ENCODE measurements at regions not wholly inside any gene's neighbourhood (a gene's known extent, or its start where the extent isn't known, plus 50 kb on each side); places are given as distances from the start of the nearest gene placed in this dataset.

DNA sequence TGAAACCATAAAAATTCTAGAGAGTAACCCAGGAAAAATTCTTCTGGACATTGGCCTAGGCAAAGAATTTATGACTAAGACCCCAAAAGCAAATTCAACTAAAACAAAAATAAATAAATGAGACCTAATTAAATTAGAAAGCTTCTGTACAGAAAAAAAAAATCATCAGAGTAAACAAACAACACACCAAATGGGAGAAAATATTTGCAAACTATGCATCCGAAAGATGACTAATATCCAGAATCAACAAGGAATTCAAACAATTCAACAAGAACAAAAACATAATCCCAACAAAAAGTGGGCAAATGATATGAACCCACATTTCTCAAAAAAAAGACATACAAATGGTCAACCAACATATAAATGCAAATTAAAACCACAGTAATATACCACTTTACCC is 242.6 kb upstream of the CDYL start:
- Histone ChIP-seq H3K36me3 (no peaks in the 10 kb centered on the region), H3K27me3 (ENCODE audit: insufficient read depth, low read depth, severe bottlenecking) (peaks cover 32% of the 10 kb centered on the region), H3K9me3 (ENCODE audit: severe bottlenecking) (peaks cover 3% of the 10 kb centered on the region), H3K27ac (no peak overlapping the region), H3K4me3 (ENCODE audit: low read depth, low read length) (no peak overlapping the region)
- DNase-seq: no peak
- TF ChIP-seq, protein P1, sequence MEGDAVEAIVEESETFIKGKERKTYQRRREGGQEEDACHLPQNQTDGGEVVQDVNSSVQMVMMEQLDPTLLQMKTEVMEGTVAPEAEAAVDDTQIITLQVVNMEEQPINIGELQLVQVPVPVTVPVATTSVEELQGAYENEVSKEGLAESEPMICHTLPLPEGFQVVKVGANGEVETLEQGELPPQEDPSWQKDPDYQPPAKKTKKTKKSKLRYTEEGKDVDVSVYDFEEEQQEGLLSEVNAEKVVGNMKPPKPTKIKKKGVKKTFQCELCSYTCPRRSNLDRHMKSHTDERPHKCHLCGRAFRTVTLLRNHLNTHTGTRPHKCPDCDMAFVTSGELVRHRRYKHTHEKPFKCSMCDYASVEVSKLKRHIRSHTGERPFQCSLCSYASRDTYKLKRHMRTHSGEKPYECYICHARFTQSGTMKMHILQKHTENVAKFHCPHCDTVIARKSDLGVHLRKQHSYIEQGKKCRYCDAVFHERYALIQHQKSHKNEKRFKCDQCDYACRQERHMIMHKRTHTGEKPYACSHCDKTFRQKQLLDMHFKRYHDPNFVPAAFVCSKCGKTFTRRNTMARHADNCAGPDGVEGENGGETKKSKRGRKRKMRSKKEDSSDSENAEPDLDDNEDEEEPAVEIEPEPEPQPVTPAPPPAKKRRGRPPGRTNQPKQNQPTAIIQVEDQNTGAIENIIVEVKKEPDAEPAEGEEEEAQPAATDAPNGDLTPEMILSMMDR (IDR thresholded peaks at IDR 0.05; ENCODE audit: low read depth, low read length): no peak

DNA sequence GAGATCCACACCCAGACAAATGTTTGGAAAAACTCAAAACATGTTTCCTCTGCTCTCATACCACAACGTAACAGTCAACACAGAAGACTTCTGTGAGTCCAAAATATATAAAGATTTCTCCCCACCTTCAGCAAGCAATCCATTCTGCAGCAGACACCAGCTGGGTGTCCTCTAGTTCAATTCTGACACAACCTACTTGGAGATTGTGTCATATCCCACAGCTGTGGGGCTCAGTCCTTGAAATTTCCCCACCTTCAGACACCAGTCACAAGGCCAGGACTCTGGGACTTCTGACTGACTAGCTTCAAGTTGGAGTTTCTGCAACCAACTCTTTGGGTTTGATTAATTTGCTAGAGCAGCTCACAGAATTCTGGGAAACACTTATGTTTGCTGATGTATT is 244.8 kb upstream of the CDYL start:
- Histone ChIP-seq H3K9me3 (ENCODE audit: severe bottlenecking) (no peaks in the 10 kb centered on the region), H3K36me3 (no peaks in the 10 kb centered on the region), H3K4me3 (ENCODE audit: low read depth, low read length) (no peak overlapping the region), H3K27me3 (ENCODE audit: insufficient read depth, low read depth, severe bottlenecking) (peaks cover 54% of the 10 kb centered on the region), H3K27ac (no peak overlapping the region)
- TF ChIP-seq, protein P1 (IDR thresholded peaks at IDR 0.05; ENCODE audit: low read depth, low read length): no peak
- no peak for DNase-seq

DNA sequence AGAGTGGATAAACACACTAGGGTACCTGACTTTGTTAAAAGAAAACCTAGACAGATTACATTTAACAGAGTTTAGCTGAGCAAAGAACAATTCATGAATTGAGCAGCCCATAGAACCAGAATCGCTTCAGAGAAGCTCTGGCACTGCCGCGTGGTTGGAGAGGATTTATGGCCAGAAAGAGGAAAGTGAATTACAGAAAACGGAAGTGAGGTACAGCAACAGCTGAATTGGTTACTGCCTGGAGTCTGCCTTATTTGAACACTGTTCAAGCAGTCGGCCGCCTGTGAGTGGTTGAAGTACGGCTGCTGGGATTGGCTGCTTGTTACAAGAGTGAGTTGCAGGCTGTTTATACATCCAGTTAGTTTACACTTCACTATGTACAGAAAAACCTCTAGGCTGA is 253.8 kb upstream of the CDYL start:
- peaks cover 92% of the 10 kb centered on the region for H3K27me3 ChIP-seq (ENCODE audit: insufficient read depth, low read depth, severe bottlenecking)
- no peak overlapping the region for H3K27ac ChIP-seq
- peaks cover 5% of the 10 kb centered on the region for H3K9me3 ChIP-seq (ENCODE audit: severe bottlenecking)
- TF ChIP-seq, protein P1 (IDR thresholded peaks at IDR 0.05; ENCODE audit: low read depth, low read length): no peak
- H3K4me3 ChIP-seq (ENCODE audit: low read depth, low read length): no peak overlapping the region
- no peaks in the 10 kb centered on the region for H3K36me3 ChIP-seq
- no peak for DNase-seq

DNA sequence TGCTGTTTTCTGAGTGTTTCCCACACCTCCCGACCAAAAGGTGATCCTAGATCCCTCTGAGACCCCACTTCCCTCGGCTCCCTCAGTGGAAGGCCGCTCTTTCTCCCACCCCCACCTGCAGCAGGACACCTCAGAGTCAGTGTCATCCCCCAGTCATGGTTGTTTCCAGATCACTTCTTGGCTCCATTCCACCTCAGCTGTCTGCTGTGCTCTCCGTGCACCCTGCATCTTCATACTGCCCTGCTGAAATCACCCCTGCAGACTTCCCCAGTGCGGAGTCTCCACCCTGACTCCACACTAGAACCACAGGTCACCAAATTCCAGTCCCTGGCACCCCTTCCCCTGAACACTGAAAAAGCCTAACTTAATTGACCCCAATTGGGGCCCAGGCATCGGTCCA is 255.1 kb upstream of the CDYL start:
- Histone ChIP-seq H3K27me3 (ENCODE audit: insufficient read depth, low read depth, severe bottlenecking) (peaks cover 90% of the 10 kb centered on the region), H3K27ac (no peak overlapping the region), H3K4me3 (ENCODE audit: low read depth, low read length) (no peak overlapping the region), H3K36me3 (no peaks in the 10 kb centered on the region), H3K9me3 (ENCODE audit: severe bottlenecking) (peaks cover 5% of the 10 kb centered on the region)
- TF ChIP-seq, protein P1 (IDR thresholded peaks at IDR 0.05; ENCODE audit: low read depth, low read length): no peak
- no peak for DNase-seq

DNA sequence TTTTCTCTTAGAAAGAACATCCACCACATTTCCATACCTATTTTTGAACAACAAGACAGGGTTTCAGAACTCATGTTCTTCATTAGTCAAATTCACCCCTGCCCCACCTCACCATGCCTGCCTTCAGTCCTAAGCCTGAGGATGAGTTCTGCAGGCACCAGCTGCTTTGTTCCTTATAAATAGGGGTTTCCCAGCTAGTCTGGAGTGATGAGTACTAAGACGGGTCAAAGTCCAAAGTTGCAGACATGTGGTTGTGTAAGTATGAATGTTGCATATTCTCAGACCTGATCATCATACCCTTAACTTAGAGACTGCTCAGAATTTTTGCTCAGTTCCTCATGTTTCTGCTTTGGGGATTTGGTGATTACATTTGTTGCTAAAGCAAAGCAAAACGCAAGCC is 257.7 kb upstream of the CDYL start:
- no peak overlapping the region for H3K27ac ChIP-seq
- H3K27me3 ChIP-seq (ENCODE audit: insufficient read depth, low read depth, severe bottlenecking): peaks cover 90% of the 10 kb centered on the region
- H3K36me3 ChIP-seq: no peaks in the 10 kb centered on the region
- H3K9me3 ChIP-seq (ENCODE audit: severe bottlenecking): peaks cover 5% of the 10 kb centered on the region
- no peak overlapping the region for H3K4me3 ChIP-seq (ENCODE audit: low read depth, low read length)
- TF ChIP-seq, protein P1 (IDR thresholded peaks at IDR 0.05; ENCODE audit: low read depth, low read length): no peak
- no peak for DNase-seq

DNA sequence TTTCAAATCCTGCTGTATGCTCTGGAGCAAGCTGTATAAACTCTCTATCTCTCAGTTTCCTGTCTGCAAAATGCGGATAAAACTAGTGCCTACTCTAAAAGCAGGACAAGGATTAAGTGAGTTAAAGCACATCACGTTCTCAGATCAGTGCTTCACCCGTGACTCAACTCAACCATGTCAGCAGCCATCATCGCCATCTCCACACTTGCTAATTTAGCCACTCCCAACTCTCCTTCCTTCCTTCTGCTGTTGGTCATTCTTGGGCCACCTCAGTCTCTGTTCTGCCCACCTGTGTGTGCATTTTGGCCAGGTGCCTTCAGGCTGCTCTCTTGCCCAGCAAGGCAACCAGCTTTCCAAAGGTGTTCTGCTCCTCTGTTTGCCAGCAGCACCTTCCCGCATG is 260.0 kb upstream of the CDYL start:
- Histone ChIP-seq H3K27me3 (ENCODE audit: insufficient read depth, low read depth, severe bottlenecking) (peaks cover 89% of the 10 kb centered on the region), H3K27ac (no peak overlapping the region), H3K4me3 (ENCODE audit: low read depth, low read length) (no peak overlapping the region), H3K9me3 (ENCODE audit: severe bottlenecking) (peaks cover 5% of the 10 kb centered on the region), H3K36me3 (no peaks in the 10 kb centered on the region)
- DNase-seq: no peak
- TF ChIP-seq, protein P1 (IDR thresholded peaks at IDR 0.05; ENCODE audit: low read depth, low read length): no peak

Measured in WERI-Rb-1 (cell line).